ENCODE measurements at regions not wholly inside any gene's neighbourhood (a gene's known extent, or its start where the extent isn't known, plus 50 kb on each side); places are given as distances from the start of the nearest gene placed in this dataset.
"Not testable (repeated sequence)": the region's sequence is repeated elsewhere in the genome, so short reads cannot be mapped to it uniquely, and the experiment has no call there.

GRCh38 chr19:20444202-20444885, 121.2 kb downstream of the ZNF737 start:
- no peaks in the 10 kb centered on the region for H3K9me3 ChIP-seq (ENCODE audit: control insufficient read depth, low read length)
- no peaks in the 10 kb centered on the region for H3K27me3 ChIP-seq (ENCODE audit: control insufficient read depth, insufficient read depth, low read length)
- no peaks in the 10 kb centered on the region for H3K79me2 ChIP-seq
- no peak overlapping the region for H3K9ac ChIP-seq
- no peak for TF ChIP-seq CTCF (IDR thresholded peaks at IDR 0.05)
- no peak overlapping the region for H3K27ac ChIP-seq
- H3K4me3 ChIP-seq (ENCODE audit: low read depth, low read length): no peak overlapping the region
- no peaks in the 10 kb centered on the region for H3K36me3 ChIP-seq (ENCODE audit: control insufficient read depth, insufficient read depth, low read length)
- H2AFZ ChIP-seq: peak overlapping the region; percentile 11
- H3K4me2 ChIP-seq (ENCODE audit: low read length): no peak overlapping the region
- no peaks in the 10 kb centered on the region for H3K4me1 ChIP-seq

- H2AFZ ChIP-seq; H3K4me3 ChIP-seq (ENCODE audit: low read depth, low read length); H3K4me1 ChIP-seq; H3K27ac ChIP-seq; H3K9ac ChIP-seq; H3K79me2 ChIP-seq; H3K9me3 ChIP-seq (ENCODE audit: control insufficient read depth, low read length); H3K27me3 ChIP-seq (ENCODE audit: control insufficient read depth, insufficient read depth, low read length); H3K36me3 ChIP-seq (ENCODE audit: control insufficient read depth, insufficient read depth, low read length); H3K4me2 ChIP-seq (ENCODE audit: low read length): not testable (repeated sequence)
These were observed 133.2 kb downstream of the ZNF737 start for GRCh38 chr19:20432266-20432842.

- no peaks in the 10 kb centered on the region for H3K79me2 ChIP-seq
- TF ChIP-seq CTCF (IDR thresholded peaks at IDR 0.05): no peak
- H3K36me3 ChIP-seq (ENCODE audit: control insufficient read depth, insufficient read depth, low read length): no peaks in the 10 kb centered on the region
- H3K27ac ChIP-seq: no peak overlapping the region
- no peaks in the 10 kb centered on the region for H3K27me3 ChIP-seq (ENCODE audit: control insufficient read depth, insufficient read depth, low read length)
- no peak overlapping the region for H3K9ac ChIP-seq
- H3K4me1 ChIP-seq: peaks cover 2% of the 10 kb centered on the region
- no peak overlapping the region for H3K4me3 ChIP-seq (ENCODE audit: low read depth, low read length)
- H2AFZ ChIP-seq: no peak overlapping the region
- no peaks in the 10 kb centered on the region for H3K9me3 ChIP-seq (ENCODE audit: control insufficient read depth, low read length)
- no peak overlapping the region for H3K4me2 ChIP-seq (ENCODE audit: low read length)
These were observed 133.8 kb downstream of the ZNF737 start for GRCh38 chr19:20431826-20432225.

GRCh38 chr19:20423381-20424197, 142.0 kb downstream of the ZNF737 start:
- Histone ChIP-seq H3K9ac (no peak overlapping the region), H3K27ac (peak overlapping the region; percentile 71), H3K79me2 (no peaks in the 10 kb centered on the region), H3K9me3 (ENCODE audit: control insufficient read depth, low read length) (no peaks in the 10 kb centered on the region), H3K27me3 (ENCODE audit: control insufficient read depth, insufficient read depth, low read length) (no peaks in the 10 kb centered on the region), H3K4me1 (no peaks in the 10 kb centered on the region), H3K4me3 (ENCODE audit: low read depth, low read length) (peak overlapping the region; percentile 72), H2AFZ (peak overlapping the region; percentile 70), H3K36me3 (ENCODE audit: control insufficient read depth, insufficient read depth, low read length) (no peaks in the 10 kb centered on the region), H3K4me2 (ENCODE audit: low read length) (peak overlapping the region; percentile 71)
- TF ChIP-seq CTCF (IDR thresholded peaks at IDR 0.05): no peak
